ENCODE measurements at regions not wholly inside any gene's neighbourhood (a gene's known extent, or its start where the extent isn't known, plus 50 kb on each side); places are given as distances from the start of the nearest gene placed in this dataset.

DNA sequence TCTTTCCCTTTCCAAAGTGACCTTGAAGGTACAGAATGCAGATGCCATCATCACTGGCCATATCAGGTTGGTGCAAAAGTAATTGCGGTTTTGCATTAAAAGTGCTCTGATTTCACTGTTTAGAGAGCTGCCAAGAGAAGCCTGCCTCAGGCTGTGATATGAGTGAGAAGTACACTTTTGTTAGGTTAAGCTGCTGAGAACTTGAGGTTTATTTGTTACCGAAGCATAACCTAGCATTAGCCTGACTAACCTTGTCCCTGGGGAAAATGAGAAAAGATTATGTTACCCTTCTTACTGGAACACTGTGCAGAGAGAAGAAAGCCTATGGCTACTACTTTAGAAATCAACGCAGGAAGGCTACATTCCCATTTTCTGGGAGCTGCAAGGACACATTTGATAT lies 70.5 kb upstream of the RBM24 start:
- TF ChIP-seq, protein P1, sequence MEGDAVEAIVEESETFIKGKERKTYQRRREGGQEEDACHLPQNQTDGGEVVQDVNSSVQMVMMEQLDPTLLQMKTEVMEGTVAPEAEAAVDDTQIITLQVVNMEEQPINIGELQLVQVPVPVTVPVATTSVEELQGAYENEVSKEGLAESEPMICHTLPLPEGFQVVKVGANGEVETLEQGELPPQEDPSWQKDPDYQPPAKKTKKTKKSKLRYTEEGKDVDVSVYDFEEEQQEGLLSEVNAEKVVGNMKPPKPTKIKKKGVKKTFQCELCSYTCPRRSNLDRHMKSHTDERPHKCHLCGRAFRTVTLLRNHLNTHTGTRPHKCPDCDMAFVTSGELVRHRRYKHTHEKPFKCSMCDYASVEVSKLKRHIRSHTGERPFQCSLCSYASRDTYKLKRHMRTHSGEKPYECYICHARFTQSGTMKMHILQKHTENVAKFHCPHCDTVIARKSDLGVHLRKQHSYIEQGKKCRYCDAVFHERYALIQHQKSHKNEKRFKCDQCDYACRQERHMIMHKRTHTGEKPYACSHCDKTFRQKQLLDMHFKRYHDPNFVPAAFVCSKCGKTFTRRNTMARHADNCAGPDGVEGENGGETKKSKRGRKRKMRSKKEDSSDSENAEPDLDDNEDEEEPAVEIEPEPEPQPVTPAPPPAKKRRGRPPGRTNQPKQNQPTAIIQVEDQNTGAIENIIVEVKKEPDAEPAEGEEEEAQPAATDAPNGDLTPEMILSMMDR (conservative IDR thresholded peaks at IDR 0.05; ENCODE audit: low read depth, low read length) = no peak
- no peak for TF ChIP-seq MXI1 (IDR thresholded peaks at IDR 0.05; ENCODE audit: borderline replicate concordance, low read depth, low read length)
- TF ChIP-seq CEBPB (IDR thresholded peaks at IDR 0.05; ENCODE audit: low read depth, low read length) = no peak
- TF ChIP-seq POLR2A (IDR thresholded peaks at IDR 0.05; ENCODE audit: low read depth, low read length) = no peak
- TF ChIP-seq CHD1 (IDR thresholded peaks at IDR 0.05; ENCODE audit: low read depth, low read length) = no peak
- no peak for TF ChIP-seq SMC3 (IDR thresholded peaks at IDR 0.05; ENCODE audit: low read depth, low read length)
- TF ChIP-seq USF2 (IDR thresholded peaks at IDR 0.05; ENCODE audit: low read depth, low read length) = no peak
- TF ChIP-seq RCOR1 (IDR thresholded peaks at IDR 0.05; ENCODE audit: insufficient replicate concordance, low read length) = no peak
- no peak for TF ChIP-seq RAD21 (IDR thresholded peaks at IDR 0.05; ENCODE audit: low read length)
- no peak for TF ChIP-seq MAZ (IDR thresholded peaks at IDR 0.05; ENCODE audit: borderline replicate concordance, low read depth, low read length)
- TF ChIP-seq ELK1 (IDR thresholded peaks at IDR 0.05; ENCODE audit: borderline replicate concordance, low read depth, low read length) = no peak
- TF ChIP-seq RFX5 (IDR thresholded peaks at IDR 0.05; ENCODE audit: low read depth, low read length) = no peak
- no peak for TF ChIP-seq MAFK (IDR thresholded peaks at IDR 0.05; ENCODE audit: low read depth, low read length)
